GM11168 (cell line): ENCODE measurements at regions not wholly inside any gene's neighbourhood (a gene's known extent, or its start where the extent isn't known, plus 50 kb on each side); places are given as distances from the start of the nearest gene placed in this dataset.
"Not testable (repeated sequence)": the region's sequence is repeated elsewhere in the genome, so short reads cannot be mapped to it uniquely, and the experiment has no call there.

Experiments used
- in situ Hi-C: fragments of 300-500 bp; cut with MboI; formaldehyde crosslinking; loops from one replicate; pipeline ENCODE4 v1.12.0; 2022; ENCODE audit warnings: low sequenced_read_pairs; ENCODE audit not compliant: unreplicated experiment

DNA sequence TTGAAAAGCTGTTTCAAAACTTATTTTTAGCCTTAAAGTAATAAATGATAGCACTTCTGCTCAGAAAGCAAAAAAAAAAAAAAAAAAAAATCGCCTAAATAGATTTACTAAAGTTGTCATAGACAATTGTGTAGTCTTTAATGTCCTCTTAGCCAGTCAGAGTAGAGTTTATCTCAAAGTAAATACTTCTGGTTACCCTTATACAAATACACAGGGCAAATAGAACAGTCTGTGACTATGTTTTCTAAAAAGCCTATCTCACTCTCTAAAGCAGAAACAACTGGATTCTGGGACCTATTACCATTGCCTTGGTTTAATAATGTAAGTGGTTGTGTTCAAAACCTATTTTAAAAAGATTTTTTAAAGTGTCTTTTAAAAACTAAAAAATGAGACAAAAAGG is 156.2 kb upstream of the THSD7A start:
- in situ Hi-C loops = no loop called here

- in situ Hi-C loops = no loop called here
Measured at GRCh38 chr7:12002428-12002827, 170.4 kb upstream of the THSD7A start.

DNA sequence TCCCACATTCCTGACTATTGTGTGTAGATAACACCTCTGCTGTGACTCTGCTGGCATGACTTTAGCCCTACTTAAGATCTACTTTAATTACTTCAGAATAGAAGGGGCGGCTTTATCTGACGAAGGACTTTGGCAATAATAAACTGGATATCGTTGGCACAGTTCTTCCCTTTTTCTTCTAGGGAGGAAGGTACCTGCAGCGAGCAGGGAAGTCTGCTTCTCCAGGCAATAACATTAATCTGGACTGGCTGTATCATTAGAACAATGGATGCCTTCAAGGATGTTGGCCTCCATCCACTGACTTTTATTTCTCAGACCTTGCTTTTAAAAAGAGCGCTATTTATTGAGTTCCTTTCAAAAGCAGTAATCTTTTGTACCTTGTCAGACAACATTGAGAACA is 172.6 kb upstream of the THSD7A start:
- in situ Hi-C loops = no loop called here

GRCh38 chr7:12007576-12007975 is 175.6 kb upstream of the THSD7A start:
- in situ Hi-C loops = no loop called here

- in situ Hi-C loops = no loop called here
Measured at GRCh38 chr7:12013983-12014382, 182.0 kb upstream of the THSD7A start.

- in situ Hi-C loops = no loop called here
Measured at GRCh38 chr7:12016439-12016838, 184.4 kb upstream of the THSD7A start.

DNA sequence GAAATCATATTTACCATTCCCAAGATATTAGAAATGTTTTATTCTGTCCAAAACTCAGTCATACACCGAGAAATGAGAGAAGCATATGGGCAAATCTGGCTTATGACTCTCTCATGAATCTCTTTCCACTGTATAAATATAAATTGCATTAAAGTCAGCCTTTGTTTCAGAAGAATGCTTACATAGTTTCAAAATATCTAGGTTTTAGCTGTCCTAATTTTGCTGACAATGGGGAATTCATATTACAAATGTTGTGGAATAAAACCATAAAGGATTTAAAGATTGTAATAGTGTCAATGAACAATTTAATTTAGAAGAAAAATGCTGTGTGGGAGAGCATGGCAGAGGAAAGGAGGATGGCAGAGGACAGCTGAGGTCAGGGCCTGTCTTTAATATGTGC is 185.0 kb upstream of the THSD7A start:
- in situ Hi-C loops = no loop called here

DNA sequence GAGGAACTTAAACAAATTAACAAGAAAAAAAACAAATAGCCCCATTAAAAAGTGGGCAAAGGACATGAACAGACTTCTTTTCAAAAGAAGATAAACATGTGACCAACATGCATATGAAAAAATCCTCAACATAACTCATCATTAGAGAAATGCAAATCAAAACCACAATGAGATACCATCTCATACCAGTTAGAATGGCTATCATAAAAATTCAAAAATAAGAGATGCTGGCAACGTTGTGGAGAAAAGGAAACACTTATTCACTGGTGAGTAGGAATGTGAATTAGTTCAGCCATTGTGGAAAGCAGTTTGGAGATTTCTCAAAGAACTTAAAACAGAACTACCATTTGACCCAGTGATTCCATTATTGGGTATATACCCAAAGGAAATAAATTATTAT is 189.1 kb upstream of the TMEM106B start:
- in situ Hi-C loops = not testable (repeated sequence)

GRCh38 chr7:12025246-12025645 is 185.8 kb upstream of the TMEM106B start:
- in situ Hi-C loops = no loop called here

DNA sequence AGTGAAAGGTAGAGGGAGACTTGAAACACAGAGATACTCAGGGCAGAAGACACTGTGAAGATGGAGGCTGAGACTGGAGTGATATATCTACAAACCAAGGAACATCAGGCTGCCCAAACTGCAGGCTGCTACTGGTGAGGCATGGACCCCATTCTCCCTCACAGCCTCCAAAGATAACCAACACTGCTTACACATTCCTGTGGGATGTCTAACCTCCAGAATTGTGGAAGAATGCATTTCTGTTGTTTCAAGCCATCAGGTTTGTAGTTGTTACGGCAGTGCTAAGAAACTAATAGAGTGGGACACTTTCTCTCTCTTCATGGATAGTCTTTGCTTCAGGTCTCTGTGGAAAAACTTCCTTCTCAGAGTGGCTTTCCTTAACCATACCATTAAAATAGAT is 182.6 kb upstream of the TMEM106B start:
- in situ Hi-C loops = no loop called here

DNA sequence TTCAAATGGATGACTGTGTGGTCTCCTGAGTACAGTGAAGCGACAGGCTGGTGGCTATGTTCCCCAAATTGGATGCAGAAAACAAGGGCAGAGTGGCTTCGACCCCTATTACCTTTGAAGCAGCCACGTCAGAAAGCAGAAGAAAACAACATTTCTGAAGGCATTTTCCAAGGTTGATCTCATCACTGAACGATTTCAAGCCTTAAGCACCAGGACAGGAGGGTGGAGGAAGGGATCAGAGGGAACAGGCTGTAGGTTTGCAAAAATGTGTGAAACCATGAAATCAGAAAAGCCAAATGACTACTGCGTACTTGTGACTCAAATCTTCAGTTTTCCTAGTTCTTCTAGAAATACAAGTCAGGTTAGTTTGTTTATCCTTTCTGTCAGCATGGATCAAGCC is 181.0 kb upstream of the TMEM106B start:
- in situ Hi-C loops = no loop called here

DNA sequence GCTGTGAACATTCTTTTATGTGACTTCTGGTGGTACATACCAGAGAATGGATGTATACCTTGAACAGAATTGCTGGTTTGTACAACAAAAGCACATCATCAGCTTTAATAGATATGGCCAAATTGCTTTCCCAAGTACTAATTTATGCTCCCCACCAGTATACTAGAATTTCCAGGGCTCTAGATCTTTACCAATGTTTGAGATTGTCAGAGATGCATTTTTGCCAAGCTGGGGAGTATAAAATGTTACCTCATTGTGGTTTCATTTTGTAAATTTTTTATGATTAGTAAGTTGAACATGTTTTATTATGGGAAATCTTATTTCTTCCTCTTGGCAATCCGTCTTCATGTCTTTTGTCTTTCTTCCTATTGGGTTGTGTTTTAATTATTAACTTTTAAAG is 179.9 kb upstream of the TMEM106B start:
- in situ Hi-C loops = no loop called here

DNA sequence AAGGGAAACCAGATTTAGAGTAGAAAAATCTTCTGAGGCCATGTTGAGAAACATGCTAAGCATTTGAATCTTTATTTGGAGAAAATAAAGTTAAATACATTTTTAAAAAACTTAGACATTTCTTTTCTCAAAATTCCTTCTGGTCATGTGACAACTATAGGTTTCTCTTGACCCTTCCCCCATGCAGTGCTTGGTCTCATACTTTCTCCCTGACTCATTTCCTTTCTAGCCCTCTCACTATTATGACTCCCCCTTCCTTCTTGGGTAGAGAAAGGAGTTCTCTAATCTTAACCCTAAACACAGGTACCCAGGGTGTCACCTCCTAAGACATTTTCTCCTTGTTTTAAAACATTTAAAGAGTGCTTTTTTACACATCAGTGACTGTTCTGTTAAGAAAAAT is 179.5 kb upstream of the TMEM106B start:
- in situ Hi-C loops = no loop called here

GRCh38 chr7:12032146-12032545 is 178.9 kb upstream of the TMEM106B start:
- in situ Hi-C loops = no loop called here

DNA sequence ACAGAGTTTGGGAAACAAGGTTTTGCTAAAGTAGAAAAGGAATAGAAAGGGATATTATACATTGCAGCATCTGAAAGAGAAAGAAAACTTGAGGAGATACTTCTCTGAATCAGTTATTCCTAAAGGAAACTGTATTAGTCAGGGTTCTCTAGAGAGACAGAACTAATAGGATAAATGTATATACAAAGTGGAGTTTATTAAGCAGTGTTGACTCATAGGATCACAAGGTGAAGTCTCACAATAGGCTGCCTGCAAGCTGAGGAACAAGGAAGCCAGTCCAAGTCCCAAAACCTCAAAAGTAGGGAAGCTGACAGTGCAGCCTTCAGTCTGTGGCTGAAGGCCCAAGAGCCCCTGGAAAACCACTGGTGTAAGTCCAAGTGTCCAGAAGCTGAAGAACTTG is 167.6 kb upstream of the TMEM106B start:
- in situ Hi-C loops = not testable (repeated sequence)

DNA sequence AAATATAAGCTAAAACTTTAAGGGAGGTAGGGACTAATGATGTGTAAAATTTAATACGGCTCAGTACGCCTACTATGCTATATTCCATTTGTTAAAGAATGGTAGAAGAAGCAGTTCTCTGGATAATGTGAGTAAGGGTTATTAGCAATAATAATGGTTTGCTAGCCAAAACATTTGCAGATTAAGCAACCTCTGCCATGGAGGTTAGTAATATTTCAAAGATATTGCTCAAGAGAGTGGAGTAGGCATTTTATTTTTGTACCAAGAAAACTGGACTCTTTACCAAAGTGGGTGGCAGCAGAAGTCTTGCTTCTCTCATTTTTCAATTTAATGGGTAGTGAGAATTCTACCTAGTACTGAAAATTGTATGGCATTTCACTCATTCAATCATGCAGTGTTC is 158.9 kb upstream of the TMEM106B start:
- in situ Hi-C loops = no loop called here

DNA sequence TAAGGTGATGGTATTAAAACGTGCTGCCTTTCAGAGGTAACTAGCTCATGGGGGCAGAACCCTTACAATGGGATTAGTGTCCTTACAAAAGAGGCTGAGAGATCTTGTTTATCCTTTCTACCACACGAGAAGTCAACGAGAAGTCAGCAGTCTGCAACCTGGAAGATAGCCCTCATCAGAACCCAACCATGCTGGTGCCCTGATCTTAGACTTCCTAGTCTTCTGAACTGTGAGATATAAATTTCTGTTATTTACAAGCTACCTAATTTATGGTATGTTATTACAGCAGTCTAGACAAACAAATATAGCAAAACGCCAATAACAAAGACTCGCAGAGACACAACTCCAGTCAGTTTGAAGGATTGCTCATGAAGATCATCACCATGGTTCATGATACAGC is 157.5 kb upstream of the TMEM106B start:
- in situ Hi-C loops = no loop called here

- in situ Hi-C loops = no loop called here
Measured at GRCh38 chr7:12054830-12055229, 156.3 kb upstream of the TMEM106B start.

DNA sequence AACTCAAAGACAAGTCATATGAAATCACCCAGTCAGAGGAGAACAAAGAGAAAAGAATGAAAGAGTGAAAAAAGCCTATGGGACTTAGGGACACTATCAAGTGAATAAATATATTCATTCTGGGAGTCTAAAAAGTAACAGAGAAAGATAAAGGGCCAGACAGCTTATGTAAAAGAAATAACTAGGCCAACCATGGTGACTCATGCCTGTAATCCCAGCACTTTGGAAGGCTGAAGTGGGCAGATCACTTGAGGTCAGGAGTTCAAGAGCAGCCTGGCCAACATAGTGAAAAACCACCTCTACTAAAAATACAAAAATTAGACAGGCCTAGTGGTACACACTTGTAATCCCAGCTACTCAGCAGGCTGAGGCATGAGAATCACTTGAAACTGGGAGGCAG is 154.7 kb upstream of the TMEM106B start:
- in situ Hi-C loops = no loop called here

DNA sequence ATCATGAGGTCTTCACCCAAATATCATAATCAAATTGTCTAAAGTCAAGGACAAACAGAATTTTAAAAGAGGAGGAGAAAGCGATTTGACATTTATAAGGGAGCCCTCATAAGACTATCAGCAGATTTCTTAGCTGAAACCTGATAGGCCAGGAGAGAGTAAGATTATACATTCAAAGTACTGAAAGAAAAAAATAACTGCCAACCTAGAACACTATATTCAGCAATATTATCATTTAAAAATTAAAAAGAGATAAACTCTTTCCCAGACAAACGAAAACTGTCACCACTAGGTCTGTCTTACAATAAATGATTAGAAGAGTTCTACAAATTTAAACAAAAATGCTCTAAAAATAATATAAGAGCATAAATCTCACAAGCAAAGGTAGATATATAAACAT is 154.1 kb upstream of the TMEM106B start:
- in situ Hi-C loops = no loop called here

- in situ Hi-C loops = loop anchor here (5.0 kb wide), 1 partner anchor 260 kb away; no protein-coding TSS in a partner anchor
Measured at GRCh38 chr7:12062062-12062461, 149.0 kb upstream of the TMEM106B start.

- in situ Hi-C loops = loop anchor here (5.0 kb wide), 1 partner anchor 258 kb away; no protein-coding TSS in a partner anchor
Measured at GRCh38 chr7:12064586-12065127, 146.4 kb upstream of the TMEM106B start.

GRCh38 chr7:12066004-12066403 is 145.1 kb upstream of the TMEM106B start:
- in situ Hi-C loops = no loop called here
